ENCODE measurements at regions not wholly inside any gene's neighbourhood (a gene's known extent, or its start where the extent isn't known, plus 50 kb on each side); places are given as distances from the start of the nearest gene placed in this dataset.

- no peaks in the 10 kb centered on the region for H3K9me3 ChIP-seq (ENCODE audit: control insufficient read depth, insufficient read depth, low read depth, low read length)
- H3K4me2 ChIP-seq (ENCODE audit: extremely low read depth, insufficient read depth, low read length): no peak overlapping the region
- no peak overlapping the region for H3K27ac ChIP-seq (ENCODE audit: insufficient read depth, low read length)
- H3K4me1 ChIP-seq (ENCODE audit: control insufficient read depth, extremely low read depth, insufficient read depth, low read length): no peaks in the 10 kb centered on the region
- no peak for DNase-seq (ENCODE audit: low read depth in 2 of 2)
- H3K9ac ChIP-seq (ENCODE audit: insufficient read depth, low read length): no peak overlapping the region
- no peak overlapping the region for H3K4me3 ChIP-seq (replicated peaks in 1 of 4; ENCODE audit: control extremely low read depth in 1 of 4, insufficient read depth in 1 of 4, low read depth in 3 of 4, low read length in 4 of 4)
- no peaks in the 10 kb centered on the region for H3K36me3 ChIP-seq (ENCODE audit: control insufficient read depth, insufficient read depth, low read length)
- TF ChIP-seq EZH2 (IDR thresholded peaks at IDR 0.05; ENCODE audit: low read length, missing control alignments): no peak
- TF ChIP-seq CTCF (conservative IDR thresholded peaks at IDR 0.05 in 1 of 2, IDR thresholded peaks at IDR 0.05 in 1 of 2; ENCODE audit: low read depth in 1 of 2, low read length in 2 of 2): no peak
- no peak overlapping the region for H2AFZ ChIP-seq (ENCODE audit: low read length)
- H3K79me2 ChIP-seq (ENCODE audit: control insufficient read depth, insufficient read depth, low read length): no peaks in the 10 kb centered on the region
- no peaks in the 10 kb centered on the region for H4K20me1 ChIP-seq (ENCODE audit: control insufficient read depth, extremely low read depth, insufficient read depth, low read length)
- no peaks in the 10 kb centered on the region for H3K27me3 ChIP-seq (ENCODE audit: control insufficient read depth, insufficient read depth, low read length)
Measured at GRCh38 chr3:180359061-180359952, 242.7 kb upstream of the TTC14 start.

- Histone ChIP-seq H4K20me1 (ENCODE audit: control insufficient read depth, extremely low read depth, insufficient read depth, low read length) (no peaks in the 10 kb centered on the region), H3K4me1 (ENCODE audit: control insufficient read depth, extremely low read depth, insufficient read depth, low read length) (no peaks in the 10 kb centered on the region), H3K79me2 (ENCODE audit: control insufficient read depth, insufficient read depth, low read length) (no peaks in the 10 kb centered on the region), H3K27me3 (ENCODE audit: control insufficient read depth, insufficient read depth, low read length) (no peaks in the 10 kb centered on the region), H3K4me2 (ENCODE audit: extremely low read depth, insufficient read depth, low read length) (no peak overlapping the region), H2AFZ (ENCODE audit: low read length) (no peak overlapping the region), H3K9ac (ENCODE audit: insufficient read depth, low read length) (no peak overlapping the region), H3K36me3 (ENCODE audit: control insufficient read depth, insufficient read depth, low read length) (no peaks in the 10 kb centered on the region), H3K9me3 (ENCODE audit: control insufficient read depth, insufficient read depth, low read depth, low read length) (no peaks in the 10 kb centered on the region), H3K27ac (ENCODE audit: insufficient read depth, low read length) (no peak overlapping the region), H3K4me3 (replicated peaks in 1 of 4; ENCODE audit: control extremely low read depth in 1 of 4, insufficient read depth in 1 of 4, low read depth in 3 of 4, low read length in 4 of 4) (no peak overlapping the region)
- TF ChIP-seq EZH2 (IDR thresholded peaks at IDR 0.05; ENCODE audit: low read length, missing control alignments): no peak
- TF ChIP-seq CTCF (conservative IDR thresholded peaks at IDR 0.05 in 1 of 2, IDR thresholded peaks at IDR 0.05 in 1 of 2; ENCODE audit: low read depth in 1 of 2, low read length in 2 of 2): no peak
- DNase-seq (ENCODE audit: low read depth in 2 of 2): no peak
Measured at GRCh38 chr3:180359953-180360279, 242.0 kb upstream of the TTC14 start.

- no peaks in the 10 kb centered on the region for H3K79me2 ChIP-seq (ENCODE audit: control insufficient read depth, insufficient read depth, low read length)
- H3K27me3 ChIP-seq (ENCODE audit: control insufficient read depth, insufficient read depth, low read length): no peaks in the 10 kb centered on the region
- H2AFZ ChIP-seq (ENCODE audit: low read length): no peak overlapping the region
- H3K36me3 ChIP-seq (ENCODE audit: control insufficient read depth, insufficient read depth, low read length): no peaks in the 10 kb centered on the region
- H3K9ac ChIP-seq (ENCODE audit: insufficient read depth, low read length): no peak overlapping the region
- H3K4me1 ChIP-seq (ENCODE audit: control insufficient read depth, extremely low read depth, insufficient read depth, low read length): no peaks in the 10 kb centered on the region
- no peak for DNase-seq (ENCODE audit: low read depth in 2 of 2)
- no peak overlapping the region for H3K27ac ChIP-seq (ENCODE audit: insufficient read depth, low read length)
- no peaks in the 10 kb centered on the region for H4K20me1 ChIP-seq (ENCODE audit: control insufficient read depth, extremely low read depth, insufficient read depth, low read length)
- no peak overlapping the region for H3K4me2 ChIP-seq (ENCODE audit: extremely low read depth, insufficient read depth, low read length)
- no peak overlapping the region for H3K4me3 ChIP-seq (replicated peaks in 1 of 4; ENCODE audit: control extremely low read depth in 1 of 4, insufficient read depth in 1 of 4, low read depth in 3 of 4, low read length in 4 of 4)
- TF ChIP-seq CTCF (conservative IDR thresholded peaks at IDR 0.05 in 1 of 2, IDR thresholded peaks at IDR 0.05 in 1 of 2; ENCODE audit: low read depth in 1 of 2, low read length in 2 of 2): no peak
- TF ChIP-seq EZH2 (IDR thresholded peaks at IDR 0.05; ENCODE audit: low read length, missing control alignments): no peak
- no peaks in the 10 kb centered on the region for H3K9me3 ChIP-seq (ENCODE audit: control insufficient read depth, insufficient read depth, low read depth, low read length)
Measured at GRCh38 chr3:180362081-180362480, 239.9 kb upstream of the TTC14 start.

Measured in fibroblast of lung (primary cell).